Epidermal melanocyte (primary cell): ENCODE measurements at regions not wholly inside any gene's neighbourhood (a gene's known extent, or its start where the extent isn't known, plus 50 kb on each side); places are given as distances from the start of the nearest gene placed in this dataset.
A peak's percentile ranks its signal among the peaks of the same experiment; 100 is the strongest.
"Not testable (repeated sequence)": the region's sequence is repeated elsewhere in the genome, so short reads cannot be mapped to it uniquely, and the experiment has no call there.

Experiments used
- DNase-seq: peaks from one replicate; pipeline ENCODE4 v3.0.0; 2011; ENCODE audit warnings: low spot score; ENCODE audit not compliant: insufficient read length

DNA sequence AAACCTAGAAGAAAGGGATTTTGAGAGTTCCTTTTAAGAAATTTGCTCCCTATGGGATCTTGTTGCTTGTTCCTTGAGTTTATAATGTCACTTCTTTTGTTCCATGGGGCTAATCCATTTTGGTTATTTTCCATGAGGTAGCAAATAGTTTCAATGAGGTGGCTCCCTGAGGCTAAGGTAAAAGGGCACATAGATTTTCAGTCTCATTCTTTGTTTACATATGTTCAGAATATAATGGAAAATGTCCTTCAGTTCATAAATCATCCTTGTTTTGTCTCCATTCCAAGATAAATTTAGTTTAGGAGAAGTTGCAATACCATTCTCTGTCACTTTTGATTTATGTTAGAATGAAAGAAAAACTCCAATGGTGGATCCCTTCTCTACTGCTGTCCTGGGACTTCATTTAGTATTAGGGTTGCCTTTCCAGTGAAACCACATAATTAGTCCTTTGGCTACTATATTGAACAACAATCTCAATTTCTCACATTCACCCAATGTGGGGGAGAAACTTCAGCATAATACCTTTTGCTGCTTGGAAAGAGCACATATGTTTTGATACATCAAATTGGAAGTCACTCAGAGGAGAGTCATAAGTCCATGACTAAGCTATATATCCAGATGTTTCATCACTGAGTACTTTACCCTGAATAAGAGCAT, 80.9 kb upstream of the ADAMTS5 start:
- DNase-seq = no peak

- DNase-seq = no peak
Measured at GRCh38 chr21:27047283-27047657, 80.4 kb upstream of the ADAMTS5 start.

DNA sequence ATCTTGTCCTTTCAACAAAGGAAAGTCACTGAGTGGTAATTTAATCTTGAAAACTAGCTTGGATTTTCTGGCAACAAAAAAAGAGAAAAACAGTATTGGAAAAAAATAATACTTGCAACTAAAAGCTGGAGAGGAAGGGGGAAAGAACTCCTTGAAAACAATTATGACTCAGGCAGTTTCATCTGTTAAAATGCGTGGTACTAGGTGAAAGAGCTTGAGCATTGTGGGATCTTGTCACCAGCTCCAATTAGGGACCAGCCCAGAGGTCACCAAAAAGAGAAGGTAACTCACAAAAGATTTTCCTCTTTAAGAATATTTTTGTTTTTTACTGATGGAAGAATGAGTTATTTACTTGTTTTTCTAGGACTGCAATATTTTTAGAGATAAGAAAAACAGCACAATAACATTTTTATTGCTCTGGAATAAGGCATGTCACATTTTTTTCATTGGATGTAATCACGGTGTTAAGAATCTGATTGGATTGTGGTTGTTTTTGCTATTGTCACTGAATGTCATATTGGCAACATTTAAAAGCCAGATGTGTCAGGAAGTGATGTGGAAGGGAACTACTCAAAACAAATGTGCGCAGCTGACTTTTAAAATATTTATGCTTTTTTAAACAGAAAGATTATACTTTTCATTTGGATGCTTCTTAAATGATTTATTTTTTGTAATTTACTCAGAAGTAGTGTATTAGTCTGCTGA, 78.5 kb upstream of the ADAMTS5 start:
- DNase-seq = no peak

DNA sequence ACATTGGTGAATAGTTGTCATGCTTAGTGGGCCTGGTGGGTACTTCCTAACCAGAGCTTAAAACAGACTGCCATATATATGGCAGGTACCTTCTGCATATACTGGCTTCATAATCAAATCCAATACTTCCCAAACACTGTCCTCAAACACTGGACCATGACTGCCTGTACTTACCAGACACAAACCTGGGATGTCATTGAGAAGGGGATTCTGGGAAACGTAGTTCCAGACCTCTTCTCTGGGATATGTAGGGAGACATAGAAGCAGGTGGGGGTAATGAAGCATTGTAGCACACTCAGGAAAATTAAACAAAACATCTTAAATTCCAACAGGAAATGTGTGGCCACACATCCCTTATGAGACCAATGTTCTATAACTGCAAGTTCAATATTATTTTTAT, 76.5 kb upstream of the ADAMTS5 start:
- no peak for DNase-seq

DNA sequence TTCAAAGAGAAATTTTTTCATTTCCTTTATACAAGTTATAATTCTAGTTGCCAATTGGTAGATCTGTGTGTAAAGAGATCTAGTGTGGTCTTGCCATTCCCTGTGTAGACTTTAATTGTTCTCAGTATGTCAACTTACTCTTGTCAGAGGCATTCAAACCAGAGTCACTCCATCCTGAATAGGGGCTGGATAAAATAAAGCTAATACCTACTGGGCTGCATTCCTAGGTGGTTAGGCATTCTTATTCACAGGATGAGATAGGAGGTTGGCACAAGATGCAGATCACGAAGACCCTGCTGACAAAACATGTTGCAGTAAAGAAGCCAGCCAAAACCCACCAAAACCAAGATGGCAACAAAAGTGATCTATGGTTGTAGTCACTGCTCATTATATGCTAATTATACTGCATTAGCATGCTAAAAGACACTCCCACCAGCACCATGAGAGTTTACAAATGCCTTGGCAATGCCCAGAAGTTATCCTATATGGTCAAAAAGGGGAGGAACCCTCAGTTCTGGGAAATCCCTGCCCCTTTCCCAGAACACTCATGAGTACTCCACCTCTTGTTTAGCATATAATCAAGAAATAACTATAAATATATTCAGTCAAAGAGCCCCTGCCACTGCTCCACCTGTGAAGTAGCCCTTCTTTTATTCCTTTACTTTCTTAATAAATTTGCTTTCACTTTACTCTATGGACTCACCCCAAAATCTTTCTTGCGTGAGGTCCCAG, 74.0 kb upstream of the ADAMTS5 start:
- no peak for DNase-seq

- DNase-seq = no peak
Measured at GRCh38 chr21:27036736-27037301, 69.9 kb upstream of the ADAMTS5 start.

GRCh38 chr21:27035791-27036190, 68.9 kb upstream of the ADAMTS5 start:
- peak; percentile 24 for DNase-seq

- DNase-seq = no peak
Measured at GRCh38 chr21:27034796-27035195, 67.9 kb upstream of the ADAMTS5 start.

GRCh38 chr21:27033471-27033870, 66.6 kb upstream of the ADAMTS5 start:
- no peak for DNase-seq

GRCh38 chr21:27026501-27026900, 59.6 kb upstream of the ADAMTS5 start:
- no peak for DNase-seq

DNA sequence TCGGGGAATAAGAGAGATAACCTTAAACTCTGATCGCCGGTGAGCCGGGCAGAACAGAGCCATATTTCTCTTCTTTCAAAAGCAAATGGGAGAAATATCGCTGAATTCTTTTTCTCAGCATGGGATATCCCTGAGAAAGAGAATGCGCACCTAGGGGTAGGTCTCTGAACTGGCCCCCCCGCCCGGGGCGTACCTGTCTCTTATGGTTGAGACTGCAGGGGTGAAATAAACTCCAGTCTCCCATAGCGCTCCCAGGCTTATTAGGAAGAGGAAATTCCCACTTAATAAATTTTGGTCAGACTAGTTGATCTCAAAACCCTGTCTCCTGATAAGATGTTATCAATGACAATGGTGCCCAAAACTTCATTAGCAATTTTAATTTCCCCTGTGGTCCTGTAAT, 58.8 kb upstream of the ADAMTS5 start:
- DNase-seq = not testable (repeated sequence)

GRCh38 chr21:27024971-27025370, 58.1 kb upstream of the ADAMTS5 start:
- no peak for DNase-seq

DNA sequence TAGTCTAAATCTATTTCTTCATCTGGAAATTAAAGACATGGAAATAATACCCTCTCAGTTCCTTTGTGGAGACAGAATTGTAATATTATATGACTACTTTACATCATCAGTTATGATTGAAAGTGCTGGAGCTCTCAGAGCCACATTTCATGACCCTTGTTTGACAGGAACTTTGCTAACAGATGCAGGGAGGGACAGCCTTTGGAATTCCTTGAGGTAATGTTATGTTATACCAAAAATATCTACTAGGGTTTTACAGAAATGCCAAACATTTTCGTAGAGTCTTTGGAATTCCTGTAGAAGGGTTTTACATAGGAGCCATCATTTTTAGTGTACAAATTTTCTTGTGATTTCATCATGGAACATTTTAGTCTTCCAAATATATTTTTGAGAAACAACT, 57.4 kb upstream of the ADAMTS5 start:
- DNase-seq = no peak

- no peak for DNase-seq
Measured at GRCh38 chr21:27023186-27023585, 56.3 kb upstream of the ADAMTS5 start.

- no peak for DNase-seq
Measured at GRCh38 chr21:27021801-27022200, 54.9 kb upstream of the ADAMTS5 start.

GRCh38 chr21:27021046-27021445, 54.2 kb upstream of the ADAMTS5 start:
- no peak for DNase-seq

GRCh38 chr21:27017246-27017645, 50.4 kb upstream of the ADAMTS5 start:
- DNase-seq = no peak
